ENCODE measurements at regions not wholly inside any gene's neighbourhood (a gene's known extent, or its start where the extent isn't known, plus 50 kb on each side); places are given as distances from the start of the nearest gene placed in this dataset.
A peak's percentile ranks its signal among the peaks of the same experiment; 100 is the strongest.

DNA sequence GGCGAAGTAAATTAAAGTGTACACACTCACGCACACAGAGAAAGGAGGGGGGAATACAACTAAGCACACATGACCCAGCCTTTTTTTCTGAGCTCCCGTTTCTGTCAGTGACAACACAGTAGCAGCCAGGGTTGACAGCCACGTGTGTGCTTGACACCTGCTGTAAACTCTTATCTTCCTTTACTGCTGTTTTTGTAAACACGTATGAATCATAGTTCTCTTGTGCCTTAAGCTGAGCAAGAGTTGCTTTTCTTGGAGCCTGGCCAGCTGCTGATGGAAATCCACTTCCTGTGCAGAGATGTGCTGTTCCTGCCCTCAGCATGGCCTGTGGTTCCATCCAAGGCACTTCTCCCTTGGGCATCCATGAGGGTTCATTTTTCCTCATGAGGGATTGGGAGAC is 561.9 kb downstream of the GALR1 start:
- intact Hi-C loops (cut with DNase I, micrococcal nuclease): no loop called here
- Histone ChIP-seq H3K9me3 (no peaks in the 10 kb centered on the region), H3K4me1 (ENCODE audit: low read depth) (no peaks in the 10 kb centered on the region), H3K36me3 (ENCODE audit: low read depth) (no peaks in the 10 kb centered on the region), H3K4me3 (no peak overlapping the region)
- DNase-seq: peak in 2 of 3 donors; percentile 35 to 58
- TF ChIP-seq, protein P1, sequence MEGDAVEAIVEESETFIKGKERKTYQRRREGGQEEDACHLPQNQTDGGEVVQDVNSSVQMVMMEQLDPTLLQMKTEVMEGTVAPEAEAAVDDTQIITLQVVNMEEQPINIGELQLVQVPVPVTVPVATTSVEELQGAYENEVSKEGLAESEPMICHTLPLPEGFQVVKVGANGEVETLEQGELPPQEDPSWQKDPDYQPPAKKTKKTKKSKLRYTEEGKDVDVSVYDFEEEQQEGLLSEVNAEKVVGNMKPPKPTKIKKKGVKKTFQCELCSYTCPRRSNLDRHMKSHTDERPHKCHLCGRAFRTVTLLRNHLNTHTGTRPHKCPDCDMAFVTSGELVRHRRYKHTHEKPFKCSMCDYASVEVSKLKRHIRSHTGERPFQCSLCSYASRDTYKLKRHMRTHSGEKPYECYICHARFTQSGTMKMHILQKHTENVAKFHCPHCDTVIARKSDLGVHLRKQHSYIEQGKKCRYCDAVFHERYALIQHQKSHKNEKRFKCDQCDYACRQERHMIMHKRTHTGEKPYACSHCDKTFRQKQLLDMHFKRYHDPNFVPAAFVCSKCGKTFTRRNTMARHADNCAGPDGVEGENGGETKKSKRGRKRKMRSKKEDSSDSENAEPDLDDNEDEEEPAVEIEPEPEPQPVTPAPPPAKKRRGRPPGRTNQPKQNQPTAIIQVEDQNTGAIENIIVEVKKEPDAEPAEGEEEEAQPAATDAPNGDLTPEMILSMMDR (IDR thresholded peaks at IDR 0.05): no peak
- ATAC-seq: peak; percentile 96

DNA sequence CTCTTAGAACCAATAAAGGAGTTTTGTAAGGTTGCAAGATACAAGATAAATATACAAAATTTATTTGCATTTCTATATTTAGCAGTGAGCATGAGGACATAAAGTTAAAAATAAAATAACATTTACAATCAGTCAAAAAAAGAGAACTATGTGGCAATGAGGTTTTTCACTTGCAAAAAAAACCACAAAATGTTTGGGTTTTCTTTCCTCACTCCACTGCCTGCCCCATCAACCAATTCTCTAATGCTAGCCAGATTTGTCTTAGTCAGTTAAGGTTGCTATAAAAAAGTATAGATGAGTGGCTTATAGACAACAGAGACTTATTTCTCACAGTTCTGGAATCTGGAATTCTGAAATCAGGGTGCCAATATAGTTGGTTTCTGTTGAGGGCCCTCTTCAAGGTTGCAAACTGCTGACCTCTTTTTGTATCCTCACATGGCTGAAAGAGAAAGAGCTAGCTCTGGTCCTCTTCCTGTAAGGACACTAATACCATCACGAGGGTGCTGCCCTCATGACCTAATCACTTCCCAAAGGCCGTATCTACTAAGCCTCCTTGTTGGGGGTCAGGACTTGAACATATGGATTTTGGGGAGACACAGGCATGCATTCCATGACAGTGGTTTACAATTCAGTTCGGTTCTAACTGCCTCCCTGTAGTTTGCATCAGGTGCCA is 566.2 kb downstream of the GALR1 start:
- intact Hi-C loops (cut with DNase I, micrococcal nuclease): no loop called here
- no peak for ATAC-seq
- TF ChIP-seq, protein P1 (IDR thresholded peaks at IDR 0.05): no peak

DNA sequence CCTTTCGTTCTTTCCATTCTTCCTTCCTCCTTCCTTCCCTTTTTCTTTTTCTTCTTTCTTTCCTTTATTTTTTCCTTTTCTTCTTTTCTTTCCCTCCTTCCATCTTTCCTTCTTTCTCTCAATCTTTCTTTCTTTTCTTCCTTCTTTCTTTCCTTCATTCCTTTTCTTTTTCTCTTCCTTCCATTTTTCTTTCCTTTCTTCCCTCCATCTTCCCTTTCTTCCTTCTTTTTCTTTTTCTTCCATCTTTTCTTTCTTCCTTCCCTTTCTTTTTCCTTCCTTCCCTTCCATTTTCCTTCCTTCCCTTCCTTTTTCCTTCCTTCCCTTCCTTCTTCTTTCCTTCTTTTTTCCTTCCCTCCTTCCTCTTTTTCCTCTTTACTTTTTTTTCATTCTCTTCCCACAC is 568.7 kb downstream of the GALR1 start:
- Histone ChIP-seq H3K9me3 (no peaks in the 10 kb centered on the region), H3K4me1 (ENCODE audit: low read depth) (no peaks in the 10 kb centered on the region), H3K36me3 (ENCODE audit: low read depth) (no peaks in the 10 kb centered on the region), H3K4me3 (no peak overlapping the region)
- DNase-seq: no peak
- ATAC-seq: no peak
- TF ChIP-seq, protein P1 (IDR thresholded peaks at IDR 0.05): no peak
- intact Hi-C loops (cut with DNase I, micrococcal nuclease): no loop called here

More for the DNA sequence above, 566.2 kb downstream of the GALR1 start:
- DNase-seq: no peak
- no peaks in the 10 kb centered on the region for H3K4me1 ChIP-seq (ENCODE audit: low read depth)
- no peaks in the 10 kb centered on the region for H3K36me3 ChIP-seq (ENCODE audit: low read depth)
- no peaks in the 10 kb centered on the region for H3K9me3 ChIP-seq
- H3K4me3 ChIP-seq: no peak overlapping the region

DNA sequence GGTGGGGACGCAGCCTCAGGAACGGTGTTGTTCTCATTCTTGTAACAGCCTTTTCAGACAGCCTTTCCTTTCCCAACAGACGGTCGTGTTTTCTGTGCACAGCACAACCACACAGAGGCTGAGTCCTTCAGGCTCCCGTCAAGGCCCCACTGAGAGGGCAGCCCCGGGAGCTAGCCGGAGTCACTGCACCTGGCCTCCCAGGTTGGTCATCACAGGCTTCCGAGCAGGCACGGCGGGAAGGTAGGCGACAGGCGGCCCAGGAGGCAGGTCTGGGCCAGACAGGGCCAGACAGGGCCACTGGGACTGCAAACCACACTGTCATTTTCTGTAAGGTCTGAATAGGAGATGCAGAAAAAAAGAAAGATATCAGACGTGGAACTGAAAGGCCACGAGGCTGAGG is 570.8 kb downstream of the GALR1 start:
- DNase-seq: no peak
- Histone ChIP-seq H3K4me3 (no peak overlapping the region), H3K4me1 (ENCODE audit: low read depth) (no peaks in the 10 kb centered on the region), H3K36me3 (ENCODE audit: low read depth) (no peaks in the 10 kb centered on the region), H3K9me3 (no peaks in the 10 kb centered on the region)
- intact Hi-C loops (cut with DNase I, micrococcal nuclease): no loop called here
- TF ChIP-seq, protein P1 (IDR thresholded peaks at IDR 0.05): no peak
- ATAC-seq: no peak

DNA sequence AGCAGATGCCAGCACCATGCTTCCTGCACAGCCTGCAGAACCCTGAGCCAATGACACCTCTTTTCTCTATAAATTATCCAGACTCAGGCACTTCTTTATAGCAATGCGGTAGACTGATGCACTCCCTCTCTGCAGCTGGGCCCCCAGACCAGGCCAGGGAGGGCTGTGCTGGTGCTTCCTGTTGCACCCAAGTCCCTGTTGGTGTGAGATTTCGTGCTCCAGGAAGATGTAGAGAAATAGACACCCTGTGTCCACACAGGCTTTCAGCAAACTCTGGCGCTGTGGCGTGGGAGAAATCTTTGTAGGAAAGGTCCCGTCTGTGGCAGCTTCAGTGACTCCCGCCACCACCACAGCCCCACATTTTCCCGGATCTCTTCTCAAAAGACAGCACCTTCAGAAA is 572.2 kb downstream of the GALR1 start:
- ATAC-seq: no peak
- intact Hi-C loops (cut with DNase I, micrococcal nuclease): no loop called here
- no peak for DNase-seq
- H3K4me3 ChIP-seq: no peak overlapping the region
- no peaks in the 10 kb centered on the region for H3K36me3 ChIP-seq (ENCODE audit: low read depth)
- H3K4me1 ChIP-seq (ENCODE audit: low read depth): no peaks in the 10 kb centered on the region
- no peaks in the 10 kb centered on the region for H3K9me3 ChIP-seq
- TF ChIP-seq, protein P1 (IDR thresholded peaks at IDR 0.05): no peak

DNA sequence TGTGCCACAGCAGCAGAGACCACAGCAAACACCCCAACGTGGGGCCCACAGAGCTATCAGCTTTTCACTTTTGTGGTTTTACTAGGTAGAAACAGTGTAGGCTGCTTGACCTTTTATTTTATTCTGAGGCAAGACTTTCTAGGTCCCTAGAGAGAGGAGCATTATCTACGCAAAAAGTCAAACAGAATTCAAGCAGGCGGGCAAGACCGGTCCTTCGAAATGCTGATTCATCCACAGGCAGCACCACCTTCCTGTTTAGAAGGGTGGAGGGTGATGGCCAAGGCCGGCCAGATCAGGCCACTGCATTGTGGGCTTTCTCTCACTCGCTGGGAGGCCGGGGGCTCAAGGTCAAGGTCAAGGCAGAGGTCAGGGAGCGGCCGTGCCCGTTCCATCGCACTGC is 573.0 kb downstream of the GALR1 start:
- H3K36me3 ChIP-seq (ENCODE audit: low read depth): no peaks in the 10 kb centered on the region
- no peak for DNase-seq
- intact Hi-C loops (cut with DNase I, micrococcal nuclease): no loop called here
- H3K9me3 ChIP-seq: no peaks in the 10 kb centered on the region
- TF ChIP-seq, protein P1 (IDR thresholded peaks at IDR 0.05): no peak
- no peak overlapping the region for H3K4me3 ChIP-seq
- no peaks in the 10 kb centered on the region for H3K4me1 ChIP-seq (ENCODE audit: low read depth)
- no peak for ATAC-seq
